ENCODE measurements at regions not wholly inside any gene's neighbourhood (a gene's known extent, or its start where the extent isn't known, plus 50 kb on each side); places are given as distances from the start of the nearest gene placed in this dataset.

DNA sequence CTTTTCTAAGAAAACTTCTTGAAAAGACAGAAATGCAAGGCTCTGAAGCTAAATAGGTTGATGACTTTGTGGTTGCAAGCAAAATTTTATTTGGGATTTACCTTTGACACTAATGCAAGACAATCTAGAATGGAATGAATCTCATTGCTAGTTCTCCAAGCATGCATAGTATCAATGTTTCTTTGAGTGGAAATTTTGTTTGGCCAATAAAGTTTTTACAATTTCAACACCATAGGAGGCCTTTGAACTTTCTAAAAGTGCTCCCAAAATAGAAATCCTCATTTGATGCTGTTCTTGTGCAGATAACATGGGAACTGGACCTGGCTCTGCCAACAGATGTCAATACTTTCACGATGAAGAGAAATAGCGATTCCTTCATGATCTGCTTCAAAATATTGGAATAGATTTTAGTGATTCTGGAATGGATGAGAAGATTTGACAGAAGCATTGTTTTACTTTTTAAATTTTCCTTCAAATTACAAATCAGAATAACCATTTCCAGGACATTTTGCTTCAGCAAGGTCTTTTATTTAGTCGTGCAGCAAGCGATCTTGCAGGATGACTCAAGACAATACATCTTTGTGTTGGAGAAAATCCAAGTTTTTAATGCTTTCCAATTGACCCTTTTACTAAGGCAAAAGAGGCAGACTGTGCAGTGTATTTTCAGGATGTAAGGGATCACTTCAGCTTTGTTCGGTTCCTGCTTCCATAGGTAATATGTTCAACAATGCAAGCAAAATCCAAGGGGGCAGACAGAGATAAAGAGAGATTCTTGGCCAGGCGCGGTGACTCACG is 51.7 kb upstream of the OTUD4 start:
- Histone ChIP-seq H3K9me3 (ENCODE audit: control insufficient read depth, low read length) (no peaks in the 10 kb centered on the region), H3K79me2 (no peaks in the 10 kb centered on the region), H3K27ac (no peak overlapping the region), H3K4me3 (ENCODE audit: low read depth, low read length) (no peak overlapping the region), H3K4me1 (no peaks in the 10 kb centered on the region), H3K27me3 (ENCODE audit: control insufficient read depth, insufficient read depth, low read length) (no peaks in the 10 kb centered on the region), H3K4me2 (ENCODE audit: low read length) (no peak overlapping the region), H3K9ac (no peak overlapping the region), H3K36me3 (ENCODE audit: control insufficient read depth, insufficient read depth, low read length) (no peaks in the 10 kb centered on the region), H2AFZ (no peak overlapping the region)
- TF ChIP-seq, protein P1, sequence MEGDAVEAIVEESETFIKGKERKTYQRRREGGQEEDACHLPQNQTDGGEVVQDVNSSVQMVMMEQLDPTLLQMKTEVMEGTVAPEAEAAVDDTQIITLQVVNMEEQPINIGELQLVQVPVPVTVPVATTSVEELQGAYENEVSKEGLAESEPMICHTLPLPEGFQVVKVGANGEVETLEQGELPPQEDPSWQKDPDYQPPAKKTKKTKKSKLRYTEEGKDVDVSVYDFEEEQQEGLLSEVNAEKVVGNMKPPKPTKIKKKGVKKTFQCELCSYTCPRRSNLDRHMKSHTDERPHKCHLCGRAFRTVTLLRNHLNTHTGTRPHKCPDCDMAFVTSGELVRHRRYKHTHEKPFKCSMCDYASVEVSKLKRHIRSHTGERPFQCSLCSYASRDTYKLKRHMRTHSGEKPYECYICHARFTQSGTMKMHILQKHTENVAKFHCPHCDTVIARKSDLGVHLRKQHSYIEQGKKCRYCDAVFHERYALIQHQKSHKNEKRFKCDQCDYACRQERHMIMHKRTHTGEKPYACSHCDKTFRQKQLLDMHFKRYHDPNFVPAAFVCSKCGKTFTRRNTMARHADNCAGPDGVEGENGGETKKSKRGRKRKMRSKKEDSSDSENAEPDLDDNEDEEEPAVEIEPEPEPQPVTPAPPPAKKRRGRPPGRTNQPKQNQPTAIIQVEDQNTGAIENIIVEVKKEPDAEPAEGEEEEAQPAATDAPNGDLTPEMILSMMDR (IDR thresholded peaks at IDR 0.05): no peak

DNA sequence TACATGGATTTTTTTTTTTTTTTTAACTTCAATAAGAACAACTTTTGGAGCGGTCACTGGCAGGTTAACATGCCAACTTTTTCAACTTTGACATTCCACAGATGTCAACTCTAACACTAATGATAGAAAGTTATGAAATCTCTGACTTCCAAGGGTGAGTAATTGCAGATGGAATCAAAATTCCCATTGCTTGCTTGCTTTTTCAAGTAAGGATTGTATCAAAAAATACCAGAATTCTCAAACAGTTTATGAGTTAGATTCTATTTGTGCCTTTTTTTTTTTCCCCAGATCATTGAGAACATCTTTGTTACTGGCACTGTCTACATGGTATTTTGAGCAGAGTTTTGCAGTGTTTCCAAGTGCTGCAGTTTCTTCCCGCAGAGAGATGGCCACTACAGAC is 50.3 kb upstream of the OTUD4 start:
- no peak overlapping the region for H3K9ac ChIP-seq
- H3K27ac ChIP-seq: no peak overlapping the region
- no peaks in the 10 kb centered on the region for H3K4me1 ChIP-seq
- no peak overlapping the region for H2AFZ ChIP-seq
- no peak overlapping the region for H3K4me3 ChIP-seq (ENCODE audit: low read depth, low read length)
- H3K4me2 ChIP-seq (ENCODE audit: low read length): no peak overlapping the region
- H3K79me2 ChIP-seq: no peaks in the 10 kb centered on the region
- no peaks in the 10 kb centered on the region for H3K36me3 ChIP-seq (ENCODE audit: control insufficient read depth, insufficient read depth, low read length)
- H3K27me3 ChIP-seq (ENCODE audit: control insufficient read depth, insufficient read depth, low read length): no peaks in the 10 kb centered on the region
- H3K9me3 ChIP-seq (ENCODE audit: control insufficient read depth, low read length): no peaks in the 10 kb centered on the region
- TF ChIP-seq, protein P1 (IDR thresholded peaks at IDR 0.05): no peak
